Right lobe of liver (tissue), 6 donors: ENCODE measurements at regions not wholly inside any gene's neighbourhood (a gene's known extent, or its start where the extent isn't known, plus 50 kb on each side); places are given as distances from the start of the nearest gene placed in this dataset.
A peak's percentile ranks its signal among the peaks of the same experiment; 100 is the strongest.

Experiments used
- ATAC-seq, 4 donors: fragments of 200-7000 bp; cut with Tn5 transposase; one replicate each; pipeline ENCODE4 v1.9.1; 2020; ENCODE audit warnings: mild to moderate bottlenecking in 4 of 4, moderate library complexity in 4 of 4
- DNase-seq, 3 donors: peaks; one replicate each; pipeline ENCODE4 v3.0.0-alpha.2; 2020
- H3K27ac ChIP-seq, 3 donors: fragments of 200-600 bp; one replicate each; pipeline ENCODE4 v1.8.0; 2022
- H3K27me3 ChIP-seq, 2 donors: fragments of 200-600 bp; one replicate each; pipeline ENCODE4 v1.8.0; 2022
- H3K36me3 ChIP-seq, 4 donors: fragments of 200-600 bp; sonication (generic) in 1 of 4; one replicate each; pipeline versions ENCODE4 v1.5.1 to v1.8.0; 2017 to 2022; ENCODE audit warnings: control low read depth in 1 of 4
- H3K4me1 ChIP-seq, 4 donors: fragments of 200-600 bp; sonication (generic) in 1 of 4; one replicate each; pipeline versions ENCODE4 v1.5.1 to v1.8.0; 2017 to 2022; ENCODE audit warnings: control low read depth in 1 of 4
- H3K4me3 ChIP-seq, 3 donors: fragments of 200-600 bp; one replicate each; pipeline ENCODE4 v1.8.0; 2022
- H3K9me3 ChIP-seq, 4 donors: fragments of 200-600 bp; sonication (generic) in 1 of 4; one replicate each; pipeline versions ENCODE4 v1.5.1 to v1.8.0; 2017 to 2022; ENCODE audit warnings: control low read depth in 1 of 4
- POLR2A ChIP-seq: fragments of 450-650 bp; IDR thresholded peaks from one replicate; pipeline ENCODE4 v1.6.1; 2017; ENCODE audit warnings: antibody characterized with exemption, mild to moderate bottlenecking
- WGBS: methylation state at CpG from one replicate; pipeline ENCODE4 v1.1.6; 2018; ENCODE audit warnings: low coverage, low lambda C conversion rate; ENCODE audit not compliant: insufficient coverage; ENCODE audit errors: missing lambda C conversion rate; 5-methylcytosine and 5-hydroxymethylcytosine counted together
- intact Hi-C, 2 donors: fragments of 100-400 bp; cut with DNase I; formaldehyde crosslinking; loops; one replicate each; pipeline versions ENCODE4 v1.11.2 to v1.14.1; 2022
- TF ChIP-seq, protein P1 (sequence below), 4 donors: fragments of 200-600 bp in 3 of 4; fragments of 450-650 bp in 1 of 4; IDR thresholded peaks; one replicate each; pipeline versions ENCODE4 v1.5.1 to v1.8.0; 2016 to 2022; ENCODE audit warnings: antibody characterized with exemption in 4 of 4, mild to moderate bottlenecking in 2 of 4
- donor health status: DM: no; HTN: yes; CAD: no.
- donor health status: DM: no; HTN: no; CAD: no.
- donor health status: DM: no; HTN: no; CAD: no.
- donor health status: DM: no; HTN: yes; CAD: no.
- donor health status: DM: no; HTN: yes; CAD: no.

DNA sequence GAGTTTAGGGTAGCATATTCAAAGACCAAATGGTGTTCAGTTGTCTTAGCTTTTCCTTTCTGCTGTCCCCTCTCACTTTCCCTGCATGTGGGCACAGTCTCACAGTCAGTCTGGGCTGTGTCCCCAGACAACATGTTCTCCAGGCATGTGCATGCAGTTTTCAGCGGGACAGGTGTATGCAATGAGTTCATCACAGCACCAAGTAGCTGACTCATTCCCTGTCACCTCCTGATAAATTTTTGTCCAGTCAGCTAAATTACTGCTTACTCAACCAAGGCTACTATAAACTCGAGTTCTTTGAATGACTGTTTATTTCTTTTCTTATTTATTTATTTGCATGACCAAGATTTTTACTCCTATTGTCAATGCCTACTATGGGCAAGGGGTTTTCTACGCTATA, 148.8 kb upstream of the CDH19 start:
- no peak overlapping the region for H3K4me3 ChIP-seq
- TF ChIP-seq, protein P1, sequence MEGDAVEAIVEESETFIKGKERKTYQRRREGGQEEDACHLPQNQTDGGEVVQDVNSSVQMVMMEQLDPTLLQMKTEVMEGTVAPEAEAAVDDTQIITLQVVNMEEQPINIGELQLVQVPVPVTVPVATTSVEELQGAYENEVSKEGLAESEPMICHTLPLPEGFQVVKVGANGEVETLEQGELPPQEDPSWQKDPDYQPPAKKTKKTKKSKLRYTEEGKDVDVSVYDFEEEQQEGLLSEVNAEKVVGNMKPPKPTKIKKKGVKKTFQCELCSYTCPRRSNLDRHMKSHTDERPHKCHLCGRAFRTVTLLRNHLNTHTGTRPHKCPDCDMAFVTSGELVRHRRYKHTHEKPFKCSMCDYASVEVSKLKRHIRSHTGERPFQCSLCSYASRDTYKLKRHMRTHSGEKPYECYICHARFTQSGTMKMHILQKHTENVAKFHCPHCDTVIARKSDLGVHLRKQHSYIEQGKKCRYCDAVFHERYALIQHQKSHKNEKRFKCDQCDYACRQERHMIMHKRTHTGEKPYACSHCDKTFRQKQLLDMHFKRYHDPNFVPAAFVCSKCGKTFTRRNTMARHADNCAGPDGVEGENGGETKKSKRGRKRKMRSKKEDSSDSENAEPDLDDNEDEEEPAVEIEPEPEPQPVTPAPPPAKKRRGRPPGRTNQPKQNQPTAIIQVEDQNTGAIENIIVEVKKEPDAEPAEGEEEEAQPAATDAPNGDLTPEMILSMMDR (IDR thresholded peaks at IDR 0.05), result no peak
- TF ChIP-seq POLR2A, result no peak
- ATAC-seq (peak in 2 of 4 donors; percentile 17 to 71), DNase-seq (no peak)
- WGBS, result 36% methylated on average over 3 of the region's 3 CpGs
- no peaks in the 10 kb centered on the region for H3K36me3 ChIP-seq
- H3K9me3 ChIP-seq, result no peaks in the 10 kb centered on the region
- H3K4me1 ChIP-seq, result no peaks in the 10 kb centered on the region
- no peak overlapping the region for H3K27ac ChIP-seq
- H3K27me3 ChIP-seq, result no peaks in the 10 kb centered on the region
- intact Hi-C loops, result no loop called here

DNA sequence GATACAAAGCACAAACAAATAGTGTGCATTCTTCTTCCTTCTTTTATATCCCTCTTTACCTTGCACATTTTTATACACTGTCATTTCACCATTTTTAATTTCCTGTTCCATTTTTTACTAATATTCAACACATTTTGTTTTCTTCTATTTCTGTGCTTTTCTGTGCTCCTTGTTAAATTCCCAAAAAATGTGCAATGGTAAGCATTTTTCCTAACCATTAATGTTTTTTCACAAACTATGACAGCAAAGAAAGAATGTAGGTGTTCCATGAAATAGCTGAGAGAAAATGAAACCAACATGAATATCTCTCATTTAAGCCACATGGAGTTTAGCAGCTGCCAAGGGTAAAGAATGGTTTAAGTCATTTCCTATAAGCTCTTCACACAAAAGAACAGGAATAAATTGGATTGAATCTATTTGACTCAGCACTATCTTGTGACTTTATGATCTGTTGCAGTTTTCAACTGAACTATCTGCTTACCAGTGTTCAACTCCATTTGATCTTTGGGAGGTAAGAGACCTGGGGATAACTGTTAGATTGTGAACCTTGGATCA, 145.7 kb upstream of the CDH19 start:
- no peaks in the 10 kb centered on the region for H3K9me3 ChIP-seq
- no peaks in the 10 kb centered on the region for H3K27me3 ChIP-seq
- H3K36me3 ChIP-seq, result no peaks in the 10 kb centered on the region
- H3K4me3 ChIP-seq, result no peak overlapping the region
- no peaks in the 10 kb centered on the region for H3K4me1 ChIP-seq
- intact Hi-C loops, result loop anchor here in 1 of 2 donors (10.0 kb wide), 1 partner anchor 195 kb away; no protein-coding TSS in a partner anchor
- ATAC-seq (peak in 1 of 4 donors; percentile 37), DNase-seq (no peak)
- no peak overlapping the region for H3K27ac ChIP-seq
- TF ChIP-seq, protein P1 (IDR thresholded peaks at IDR 0.05), result no peak
- TF ChIP-seq POLR2A, result no peak

DNA sequence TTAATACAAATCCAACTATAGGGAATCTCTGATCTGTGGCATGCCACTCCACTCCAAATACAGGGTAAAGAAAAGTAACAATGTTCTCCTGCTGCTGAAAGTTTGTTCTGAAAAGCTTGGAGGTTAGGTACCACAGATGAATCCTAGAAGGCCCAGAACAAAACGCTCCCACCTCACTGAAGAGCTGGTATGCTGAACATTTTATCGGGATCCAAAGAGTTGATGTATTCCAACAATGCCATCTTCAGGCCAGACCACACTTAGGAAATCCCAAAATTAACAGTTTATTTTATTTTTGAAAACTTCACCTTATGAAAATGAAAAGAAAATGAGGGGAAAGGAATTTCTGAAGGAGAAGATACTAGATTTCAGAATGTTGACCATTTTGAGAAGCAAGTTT, 145.1 kb upstream of the CDH19 start:
- no peak for DNase-seq
- intact Hi-C loops, result loop anchor here in 1 of 2 donors (10.0 kb wide), 1 partner anchor 194 kb away; no protein-coding TSS in a partner anchor

DNA sequence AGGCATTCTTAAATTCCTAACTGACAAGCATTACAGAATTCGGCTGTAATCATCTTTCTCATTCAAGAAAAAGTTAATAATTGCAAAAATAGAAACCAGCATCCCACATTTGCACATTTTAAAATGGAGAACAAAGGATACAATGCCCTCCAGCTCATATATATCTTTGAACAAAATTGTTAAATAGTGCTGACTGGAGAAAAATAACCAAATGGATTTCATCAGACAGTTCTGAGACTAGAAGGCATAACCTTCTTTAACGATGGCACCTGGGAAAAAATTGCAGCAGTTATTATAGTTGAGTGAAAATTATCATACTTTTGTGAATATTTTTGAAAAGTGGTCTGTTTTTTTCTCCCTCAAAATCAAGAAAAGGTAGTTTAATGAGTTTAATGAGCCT, 138.9 kb upstream of the CDH19 start:
- Histone ChIP-seq H3K9me3 (no peaks in the 10 kb centered on the region), H3K27me3 (no peaks in the 10 kb centered on the region), H3K4me1 (no peaks in the 10 kb centered on the region), H3K4me3 (no peak overlapping the region), H3K27ac (no peak overlapping the region), H3K36me3 (no peaks in the 10 kb centered on the region)
- no peak for ATAC-seq
- intact Hi-C loops, result loop anchor here in 1 of 2 donors (10.0 kb wide), 1 partner anchor 188 kb away; no protein-coding TSS in a partner anchor
- no peak for DNase-seq
- TF ChIP-seq, protein P1 (IDR thresholded peaks at IDR 0.05), result no peak
- TF ChIP-seq POLR2A, result no peak
- 46% methylated on average over 2 of the region's 2 CpGs for WGBS

More for the DNA sequence above, 145.1 kb upstream of the CDH19 start:
- TF ChIP-seq POLR2A, result no peak
- TF ChIP-seq, protein P1 (IDR thresholded peaks at IDR 0.05), result peak; percentile 35 to 54 (median 50)
- Histone ChIP-seq H3K36me3 (no peaks in the 10 kb centered on the region), H3K9me3 (no peaks in the 10 kb centered on the region), H3K27ac (no peak overlapping the region), H3K4me3 (no peak overlapping the region), H3K27me3 (no peaks in the 10 kb centered on the region), H3K4me1 (no peaks in the 10 kb centered on the region)
- WGBS, result 22% methylated on average over 2 of the region's 2 CpGs
- peak; percentile 76 to 84 (median 80) for ATAC-seq
